Nucleus accumbens (tissue), 56 donors: ENCODE measurements at regions not wholly inside any gene's neighbourhood (a gene's known extent, or its start where the extent isn't known, plus 50 kb on each side); places are given as distances from the start of the nearest gene placed in this dataset.

ENCODE experiments used
- DNase-seq, 56 donors: peaks; one replicate each; lab custom pipeline; 2025; lab: John Stamatoyannopoulos, UW

- no peak for DNase-seq
Observed at GRCh38 chr7:97595439-97595838, 136.4 kb upstream of the TAC1 start.

GRCh38 chr7:97601931-97602457 lies 129.9 kb upstream of the TAC1 start:
- no peak for DNase-seq

- no peak for DNase-seq
Observed at GRCh38 chr7:97620495-97620894, 111.4 kb upstream of the TAC1 start.

- DNase-seq: no peak
Observed at GRCh38 chr7:97623333-97623732, 108.6 kb upstream of the TAC1 start.

GRCh38 chr7:97630116-97630515 lies 101.8 kb upstream of the TAC1 start:
- DNase-seq: no peak

- no peak for DNase-seq
Observed at GRCh38 chr7:97635622-97636021, 96.3 kb upstream of the TAC1 start.

GRCh38 chr7:97639036-97639435 lies 92.8 kb upstream of the TAC1 start:
- peak in 6 of 56 donors; percentile 0 to 10 (median 1) for DNase-seq

- no peak for DNase-seq
Observed at GRCh38 chr7:97659363-97660045, 72.4 kb upstream of the TAC1 start.

- DNase-seq: no peak
Observed at GRCh38 chr7:97667359-97667758, 64.5 kb upstream of the TAC1 start.

GRCh38 chr7:97671571-97671970 lies 60.3 kb upstream of the TAC1 start:
- no peak for DNase-seq

GRCh38 chr7:97680622-97681021 lies 51.3 kb upstream of the TAC1 start:
- no peak for DNase-seq
